Activated T-cell treated with anti-CD3 and anti-CD28 coated beads, Interleukin-2, amount 50 U/mL, for 4 hours (primary cell): ENCODE measurements at regions not wholly inside any gene's neighbourhood (a gene's known extent, or its start where the extent isn't known, plus 50 kb on each side); places are given as distances from the start of the nearest gene placed in this dataset.
"Not testable (repeated sequence)": the region's sequence is repeated elsewhere in the genome, so short reads cannot be mapped to it uniquely, and the experiment has no call there.

Experiments
- ATAC-seq, 2 donors: fragments of 200-7000 bp; cut with Tn5 transposase; one replicate each; pipeline ENCODE4 v1.10.0; 2021
- DNase-seq: peaks from one replicate; pipeline ENCODE4 v3.0.0-alpha.2; 2020
- H3K27me3 Mint-ChIP-seq: one replicate; pipeline ENCODE4 v1.8.0; 2021; ENCODE audit warnings: low read depth, mixed read lengths
- H3K36me3 Mint-ChIP-seq: one replicate; pipeline ENCODE4 v1.8.0; 2022; ENCODE audit warnings: mixed read lengths; ENCODE audit not compliant: insufficient read depth
- H3K4me1 Mint-ChIP-seq: one replicate; pipeline ENCODE4 v1.8.0; 2021; ENCODE audit warnings: low read depth, mixed read lengths
- H3K4me3 Mint-ChIP-seq: one replicate; pipeline ENCODE4 v1.8.0; 2021; ENCODE audit warnings: mild to moderate bottlenecking, moderate library complexity, mixed read lengths
- H3K9me3 Mint-ChIP-seq: one replicate; pipeline ENCODE4 v1.8.0; 2021; ENCODE audit warnings: mixed read lengths

- no peak for DNase-seq
- peaks cover 12% of the 10 kb centered on the region for H3K4me1 Mint-ChIP-seq
- H3K4me3 Mint-ChIP-seq, result no peak overlapping the region
- H3K36me3 Mint-ChIP-seq, result no peaks in the 10 kb centered on the region
- no peak for ATAC-seq
- no peaks in the 10 kb centered on the region for H3K9me3 Mint-ChIP-seq
- H3K27me3 Mint-ChIP-seq, result peaks cover 26% of the 10 kb centered on the region
Measured at GRCh38 chr2:38473333-38474005, 96.4 kb upstream of the ATL2 start.

GRCh38 chr2:38470115-38470514 is 93.0 kb upstream of the ATL2 start:
- ATAC-seq (no peak), DNase-seq (no peak)
- H3K4me3 Mint-ChIP-seq, result no peak overlapping the region
- peaks cover 10% of the 10 kb centered on the region for H3K4me1 Mint-ChIP-seq
- no peaks in the 10 kb centered on the region for H3K9me3 Mint-ChIP-seq
- no peaks in the 10 kb centered on the region for H3K36me3 Mint-ChIP-seq
- peaks cover 19% of the 10 kb centered on the region for H3K27me3 Mint-ChIP-seq

GRCh38 chr2:38467768-38468455 is 90.8 kb upstream of the ATL2 start:
- no peak for DNase-seq
- ATAC-seq, result no peak
- H3K9me3 Mint-ChIP-seq, result no peaks in the 10 kb centered on the region
- no peaks in the 10 kb centered on the region for H3K36me3 Mint-ChIP-seq
- peaks cover 10% of the 10 kb centered on the region for H3K27me3 Mint-ChIP-seq
- no peaks in the 10 kb centered on the region for H3K4me1 Mint-ChIP-seq
- H3K4me3 Mint-ChIP-seq, result no peak overlapping the region

GRCh38 chr2:38466876-38467767 is 90.0 kb upstream of the ATL2 start:
- ATAC-seq, result no peak
- H3K27me3 Mint-ChIP-seq, result peaks cover 5% of the 10 kb centered on the region
- no peak overlapping the region for H3K4me3 Mint-ChIP-seq

GRCh38 chr2:38466409-38466808 is 89.3 kb upstream of the ATL2 start:
- Mint-ChIP-seq H3K4me1 (peaks cover 8% of the 10 kb centered on the region), H3K9me3 (no peaks in the 10 kb centered on the region), H3K36me3 (no peaks in the 10 kb centered on the region), H3K4me3 (no peak overlapping the region), H3K27me3 (peaks cover 2% of the 10 kb centered on the region)
- ATAC-seq (no peak), DNase-seq (no peak)

More at GRCh38 chr2:38466876-38467767, 90.0 kb upstream of the ATL2 start:
- no peaks in the 10 kb centered on the region for H3K9me3 Mint-ChIP-seq
- H3K36me3 Mint-ChIP-seq, result no peaks in the 10 kb centered on the region
- DNase-seq, result no peak
- peaks cover 7% of the 10 kb centered on the region for H3K4me1 Mint-ChIP-seq

- H3K4me3 Mint-ChIP-seq, result no peak overlapping the region
- no peaks in the 10 kb centered on the region for H3K36me3 Mint-ChIP-seq
- no peak for ATAC-seq
- no peak for DNase-seq
- no peaks in the 10 kb centered on the region for H3K9me3 Mint-ChIP-seq
- peaks cover 8% of the 10 kb centered on the region for H3K4me1 Mint-ChIP-seq
- H3K27me3 Mint-ChIP-seq, result peaks cover 2% of the 10 kb centered on the region
Measured at GRCh38 chr2:38465789-38466127, 88.7 kb upstream of the ATL2 start.

- ATAC-seq (no peak), DNase-seq (no peak)
- Mint-ChIP-seq H3K4me3 (no peak overlapping the region), H3K4me1 (peaks cover 8% of the 10 kb centered on the region), H3K9me3 (no peaks in the 10 kb centered on the region), H3K36me3 (no peaks in the 10 kb centered on the region), H3K27me3 (peaks cover 2% of the 10 kb centered on the region)
Measured at GRCh38 chr2:38464971-38465788, 88.1 kb upstream of the ATL2 start.

- Mint-ChIP-seq H3K4me3 (no peak overlapping the region), H3K4me1 (peaks cover 8% of the 10 kb centered on the region), H3K36me3 (no peaks in the 10 kb centered on the region), H3K27me3 (peaks cover 2% of the 10 kb centered on the region), H3K9me3 (no peaks in the 10 kb centered on the region)
- ATAC-seq (no peak), DNase-seq (no peak)
Measured at GRCh38 chr2:38463752-38464151, 86.7 kb upstream of the ATL2 start.

GRCh38 chr2:38462121-38462661 is 85.1 kb upstream of the ATL2 start:
- no peak overlapping the region for H3K4me3 Mint-ChIP-seq
- no peaks in the 10 kb centered on the region for H3K9me3 Mint-ChIP-seq
- peaks cover 11% of the 10 kb centered on the region for H3K27me3 Mint-ChIP-seq
- peaks cover 8% of the 10 kb centered on the region for H3K4me1 Mint-ChIP-seq
- no peak for DNase-seq
- H3K36me3 Mint-ChIP-seq, result no peaks in the 10 kb centered on the region
- peak; percentile 96 to 98 for ATAC-seq

- DNase-seq (no peak), ATAC-seq (no peak)
- Mint-ChIP-seq H3K9me3 (no peaks in the 10 kb centered on the region), H3K4me3 (no peak overlapping the region), H3K36me3 (no peaks in the 10 kb centered on the region), H3K27me3 (peaks cover 11% of the 10 kb centered on the region), H3K4me1 (peaks cover 8% of the 10 kb centered on the region)
Measured at GRCh38 chr2:38461470-38461869, 84.4 kb upstream of the ATL2 start.

GRCh38 chr2:38460313-38460712 is 83.2 kb upstream of the ATL2 start:
- Mint-ChIP-seq H3K9me3 (no peaks in the 10 kb centered on the region), H3K36me3 (no peaks in the 10 kb centered on the region), H3K4me3 (no peak overlapping the region), H3K4me1 (peaks cover 8% of the 10 kb centered on the region), H3K27me3 (peaks cover 12% of the 10 kb centered on the region)
- no peak for DNase-seq
- ATAC-seq, result no peak

GRCh38 chr2:38454081-38454480 is 77.0 kb upstream of the ATL2 start:
- no peaks in the 10 kb centered on the region for H3K9me3 Mint-ChIP-seq
- H3K36me3 Mint-ChIP-seq, result no peaks in the 10 kb centered on the region
- H3K4me1 Mint-ChIP-seq, result no peaks in the 10 kb centered on the region
- H3K27me3 Mint-ChIP-seq, result peaks cover 12% of the 10 kb centered on the region
- no peak for DNase-seq
- ATAC-seq, result no peak
- H3K4me3 Mint-ChIP-seq, result no peak overlapping the region

GRCh38 chr2:38451778-38452177 is 74.7 kb upstream of the ATL2 start:
- H3K27me3 Mint-ChIP-seq, ATAC-seq, H3K4me3 Mint-ChIP-seq, H3K36me3 Mint-ChIP-seq, H3K4me1 Mint-ChIP-seq, H3K9me3 Mint-ChIP-seq, DNase-seq: not testable (repeated sequence)

GRCh38 chr2:38450509-38450908 is 73.4 kb upstream of the ATL2 start:
- H3K9me3 Mint-ChIP-seq, result no peaks in the 10 kb centered on the region
- DNase-seq (no peak), ATAC-seq (no peak)
- H3K27me3 Mint-ChIP-seq, result peaks cover 1% of the 10 kb centered on the region
- H3K36me3 Mint-ChIP-seq, result no peaks in the 10 kb centered on the region
- no peak overlapping the region for H3K4me3 Mint-ChIP-seq
- H3K4me1 Mint-ChIP-seq, result no peaks in the 10 kb centered on the region
